GM12878 (cell line): ENCODE measurements at regions not wholly inside any gene's neighbourhood (a gene's known extent, or its start where the extent isn't known, plus 50 kb on each side); places are given as distances from the start of the nearest gene placed in this dataset.

ENCODE experiments used
- ATAC-seq: fragments of 200-7000 bp; cut with Tn5 transposase; 3 replicates; pipeline ENCODE4 v1.9.1; 2020; ENCODE audit warnings: mild to moderate bottlenecking, moderate library complexity
- BruUV-seq: library from RNA; stranded (reverse); fragments of 400-500 nt; replicated peaks from 2 replicates; lab custom pipeline; 2021; lab: Mats Ljungman, UMichigan
- CTCF ChIA-PET: fragments of 300-600 bp; sonication (Branson Sonifier 250); formaldehyde crosslinking; extraction: SDS; loops from one replicate; lab custom pipeline; 2021; ENCODE audit warnings: inconsistent platforms; lab: Yijun Ruan, JAX
- POLR2A ChIA-PET: fragments of 350-600 bp; formaldehyde crosslinking; extraction: SDS; loops from one replicate; lab custom pipeline; 2021; ENCODE audit warnings: inconsistent platforms; lab: Charles Lee
- RAD21 ChIA-PET: fragments of 300-600 bp; sonication (Branson Sonifier 250); formaldehyde crosslinking; loops from one replicate; lab custom pipeline; 2023; ENCODE audit warnings: antibody characterized with exemption; ENCODE audit not compliant: unreplicated experiment; lab: Charles Lee
- SMC1A ChIA-PET: fragments of 300-600 bp; sonication (Branson Sonifier 250); formaldehyde crosslinking; loops from one replicate; lab custom pipeline; 2023; ENCODE audit not compliant: unreplicated experiment, uncharacterized antibody; lab: Charles Lee
- DNase-seq: peaks from one replicate; pipeline ENCODE4 v3.0.0-alpha.2; 2011; ENCODE audit warnings: low read depth, low spot score
- FAIRE-seq: peaks from 3 replicates; lab custom pipeline; 2011; peaks lifted over from hg19 to GRCh38; lab: Jason Lieb, UNC
- H2AFZ ChIP-seq: 2 replicates; pipeline ENCODE4 v1.6.0; 2011; ENCODE audit warnings: low read depth, low read length, control low read depth; ENCODE audit not compliant: control insufficient read depth
- H3K27ac ChIP-seq: 2 replicates; pipeline ENCODE4 v1.5.1; 2011; ENCODE audit warnings: control low read depth; ENCODE audit not compliant: control insufficient read depth, insufficient read depth
- H3K27me3 ChIP-seq, 2 experiments: replicated peaks in 1 of 2; 2 replicates each; pipeline versions ENCODE4 v1.6.0 to v1.6.1; 2011; ENCODE audit warnings: low read length in 1 of 2; ENCODE audit not compliant: control insufficient read depth in 2 of 2, insufficient read depth in 2 of 2
- H3K36me3 ChIP-seq, 2 experiments: 2 replicates each; pipeline ENCODE4 v1.5.1; 2011; ENCODE audit warnings: low read length in 1 of 2; ENCODE audit not compliant: control insufficient read depth in 2 of 2, insufficient read depth in 2 of 2
- H3K4me1 ChIP-seq: 2 replicates; pipeline ENCODE4 v1.6.1; 2011; ENCODE audit warnings: mild to moderate bottlenecking, low read length, moderate library complexity, mixed read lengths; ENCODE audit not compliant: control insufficient read depth, insufficient read depth
- H3K4me2 ChIP-seq: 2 replicates; pipeline ENCODE4 v1.6.0; 2011; ENCODE audit warnings: control low read depth; ENCODE audit not compliant: control insufficient read depth, insufficient read depth
- H3K4me3 ChIP-seq: fragments of 200-600 bp; sonication (generic); 2 replicates; pipeline ENCODE4 v1.5.1; 2016
- H3K79me2 ChIP-seq: 2 replicates; pipeline ENCODE4 v1.6.0; 2011; ENCODE audit warnings: low read length; ENCODE audit not compliant: control insufficient read depth, insufficient read depth
- H3K9ac ChIP-seq: 2 replicates; pipeline ENCODE4 v1.8.0; 2011; ENCODE audit warnings: low read length, control low read depth, mixed read lengths; ENCODE audit not compliant: control insufficient read depth, insufficient read depth
- H3K9me3 ChIP-seq: replicated peaks from 3 replicates; pipeline ENCODE4 v1.5.1; 2011; ENCODE audit warnings: mild to moderate bottlenecking, low read length; ENCODE audit not compliant: control insufficient read depth, insufficient read depth
- H4K20me1 ChIP-seq: 2 replicates; pipeline ENCODE4 v1.6.0; 2011; ENCODE audit not compliant: control insufficient read depth, insufficient read depth
- ATF2 ChIP-seq: IDR thresholded peaks from 2 replicates; pipeline ENCODE4 v1.6.1; 2012; ENCODE audit warnings: low read length, inconsistent platforms
- CHD4 ChIP-seq: fragments of 200-600 bp; sonication (generic); IDR thresholded peaks from 2 replicates; pipeline ENCODE4 v1.6.1; 2016; ENCODE audit warnings: mild to moderate bottlenecking
- CREM ChIP-seq: IDR thresholded peaks from 2 replicates; pipeline ENCODE4 v1.6.1; 2014; ENCODE audit warnings: antibody characterized with exemption, low read depth
- POLR2A ChIP-seq: IDR thresholded peaks from 2 replicates; pipeline ENCODE4 v1.6.1; 2011; ENCODE audit warnings: low read depth, mild to moderate bottlenecking, low read length
- RFX5 ChIP-seq: IDR thresholded peaks from 2 replicates; pipeline ENCODE4 v1.6.1; 2011; ENCODE audit warnings: low read depth, low read length, improper control_type of control experiment
- SMAD1 ChIP-seq: fragments of 450-650 bp; IDR thresholded peaks from 2 replicates; pipeline ENCODE4 v1.6.1; 2018; ENCODE audit warnings: mild to moderate bottlenecking, low read depth; ENCODE audit not compliant: partially characterized antibody
- TBL1XR1 ChIP-seq: IDR thresholded peaks from 2 replicates; pipeline ENCODE4 v1.6.1; 2012; ENCODE audit warnings: low read depth, low read length, improper control_type of control experiment
- WGBS: methylation state at CpG from one replicate; pipeline ENCODE4 v1.1.6; 2016; ENCODE audit warnings: low lambda C conversion rate; ENCODE audit not compliant: insufficient replicate concordance, insufficient coverage; ENCODE audit errors: missing lambda C conversion rate; 5-methylcytosine and 5-hydroxymethylcytosine counted together
- in situ Hi-C: fragments of 300-500 bp; cut with MboI; formaldehyde crosslinking; loops from 9 replicates; pipeline ENCODE4 v1.14.3; 2018; ENCODE audit warnings: mixed read lengths
- intact Hi-C: fragments of 100-400 bp; cut with micrococcal nuclease; formaldehyde crosslinking; loops from one replicate; pipeline ENCODE4 v1.14.2; 2022; ENCODE audit not compliant: unreplicated experiment
- TF ChIP-seq, protein P1 (sequence below): fragments of 150-350 bp; IDR thresholded peaks from 2 replicates; pipeline ENCODE4 v1.6.1; 2016; ENCODE audit warnings: low read depth, low read length

- TF ChIP-seq TBL1XR1, result no peak
- TF ChIP-seq ATF2, result no peak
- no peak for TF ChIP-seq RFX5
Observed at GRCh38 chr21:27369234-27369633, 402.3 kb upstream of the ADAMTS5 start (continued).

DNA sequence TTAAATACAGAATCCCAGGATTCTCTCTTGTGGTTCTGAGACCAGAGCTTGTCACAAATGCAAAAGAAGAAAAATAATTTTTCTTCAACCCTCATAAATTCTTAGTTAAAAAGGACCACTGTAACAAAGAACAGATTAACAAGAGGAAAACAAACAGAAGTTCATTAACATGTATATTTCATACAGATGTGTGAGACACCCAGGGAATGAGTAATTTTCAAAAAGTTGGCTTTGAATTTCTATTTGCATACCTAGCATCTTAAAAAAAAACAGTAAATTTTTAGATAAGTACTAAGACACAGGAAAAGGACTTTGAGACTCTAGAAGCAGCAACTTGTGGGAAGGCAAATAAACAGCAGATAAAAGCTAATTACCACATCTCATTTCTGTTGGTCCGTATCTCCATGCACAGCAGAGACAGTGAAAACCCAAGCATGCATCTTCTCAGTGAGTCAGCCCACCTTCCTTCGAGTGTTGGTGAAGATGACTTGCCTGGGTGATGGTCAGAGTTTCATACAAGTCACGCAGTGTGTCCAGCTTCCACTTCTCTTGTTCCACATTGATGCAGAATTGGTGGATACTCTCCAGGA is 399.9 kb upstream of the ADAMTS5 start:
- ChIA-PET POLR2A (no interaction called here), RAD21 (no interaction called here), SMC1A (no interaction called here), CTCF (no interaction called here)
- no TSS peak for BruUV-seq
- intact Hi-C loops (no loop called here), in situ Hi-C loops (no loop called here)
- H3K4me3 ChIP-seq, result no peak overlapping the region
- no peaks in the 10 kb centered on the region for H4K20me1 ChIP-seq
- H3K4me1 ChIP-seq, result no peaks in the 10 kb centered on the region
- no peak overlapping the region for H3K27ac ChIP-seq
- no peak for DNase-seq
- no peak overlapping the region for H3K4me2 ChIP-seq
- no peak for FAIRE-seq
- no peak for ATAC-seq
- no peaks in the 10 kb centered on the region for H3K27me3 ChIP-seq
- no peak overlapping the region for H3K9ac ChIP-seq
- TF ChIP-seq CHD4, result no peak
- TF ChIP-seq, protein P1, sequence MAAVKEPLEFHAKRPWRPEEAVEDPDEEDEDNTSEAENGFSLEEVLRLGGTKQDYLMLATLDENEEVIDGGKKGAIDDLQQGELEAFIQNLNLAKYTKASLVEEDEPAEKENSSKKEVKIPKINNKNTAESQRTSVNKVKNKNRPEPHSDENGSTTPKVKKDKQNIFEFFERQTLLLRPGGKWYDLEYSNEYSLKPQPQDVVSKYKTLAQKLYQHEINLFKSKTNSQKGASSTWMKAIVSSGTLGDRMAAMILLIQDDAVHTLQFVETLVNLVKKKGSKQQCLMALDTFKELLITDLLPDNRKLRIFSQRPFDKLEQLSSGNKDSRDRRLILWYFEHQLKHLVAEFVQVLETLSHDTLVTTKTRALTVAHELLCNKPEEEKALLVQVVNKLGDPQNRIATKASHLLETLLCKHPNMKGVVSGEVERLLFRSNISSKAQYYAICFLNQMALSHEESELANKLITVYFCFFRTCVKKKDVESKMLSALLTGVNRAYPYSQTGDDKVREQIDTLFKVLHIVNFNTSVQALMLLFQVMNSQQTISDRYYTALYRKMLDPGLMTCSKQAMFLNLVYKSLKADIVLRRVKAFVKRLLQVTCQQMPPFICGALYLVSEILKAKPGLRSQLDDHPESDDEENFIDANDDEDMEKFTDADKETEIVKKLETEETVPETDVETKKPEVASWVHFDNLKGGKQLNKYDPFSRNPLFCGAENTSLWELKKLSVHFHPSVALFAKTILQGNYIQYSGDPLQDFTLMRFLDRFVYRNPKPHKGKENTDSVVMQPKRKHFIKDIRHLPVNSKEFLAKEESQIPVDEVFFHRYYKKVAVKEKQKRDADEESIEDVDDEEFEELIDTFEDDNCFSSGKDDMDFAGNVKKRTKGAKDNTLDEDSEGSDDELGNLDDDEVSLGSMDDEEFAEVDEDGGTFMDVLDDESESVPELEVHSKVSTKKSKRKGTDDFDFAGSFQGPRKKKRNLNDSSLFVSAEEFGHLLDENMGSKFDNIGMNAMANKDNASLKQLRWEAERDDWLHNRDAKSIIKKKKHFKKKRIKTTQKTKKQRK, result no peak
- TF ChIP-seq POLR2A, result no peak
- TF ChIP-seq CREM, result no peak
- TF ChIP-seq SMAD1, result no peak
- no peaks in the 10 kb centered on the region; the same call in 2 of the 3 replicates for H3K9me3 ChIP-seq
- H2AFZ ChIP-seq, result no peak overlapping the region
- no peaks in the 10 kb centered on the region for H3K79me2 ChIP-seq
- H3K36me3 ChIP-seq, result no peaks in the 10 kb centered on the region
- 9% methylated on average over 3 of the region's 3 CpGs for WGBS
